Heart left ventricle (tissue), 13 donors: ENCODE measurements at regions not wholly inside any gene's neighbourhood (a gene's known extent, or its start where the extent isn't known, plus 50 kb on each side); places are given as distances from the start of the nearest gene placed in this dataset.
"Not testable (repeated sequence)": the region's sequence is repeated elsewhere in the genome, so short reads cannot be mapped to it uniquely, and the experiment has no call there.

ENCODE experiments used
- POLR2A ChIP-seq, 2 donors: fragments of 450-650 bp; IDR thresholded peaks; one replicate each; pipeline ENCODE4 v1.6.1; 2017; ENCODE audit warnings: antibody characterized with exemption in 2 of 2, mild to moderate bottlenecking in 2 of 2, moderate library complexity in 2 of 2
- TF ChIP-seq, protein P1 (sequence below), 12 donors: fragments of 200-600 bp; sonication (generic) in 4 of 12; IDR thresholded peaks; one replicate each; pipeline versions ENCODE4 v1.5.0 to v1.8.0; 2018 to 2022; ENCODE audit warnings: antibody characterized with exemption in 12 of 12, mild to moderate bottlenecking in 5 of 12
- donor health status: ischemic (EF 13 %, LVEDD 7.1; RV severe dilation, severe dysfunction).
- donor health status: DM: no; HTN: yes; CAD: no.
- donor health status: DM: no; HTN: no; CAD: no.
- donor health status: ischemic (EF 25% LVEDD 6.9; RV normal size, moderate dysfunction).
- donor health status: ischemic (EF 25% LVEDD 5.7; RV mildly dilated, moderate dysfunction).
- donor health status: ischemic (EF 35%, LVEDD 5.7; RV mildly dilated, moderate dysfunction).
- donor health status: nonischemic (EF 11% LVEDD 7.7; RV severe dilation, severe dysfunction).
- donor health status: DM: yes; HTN: yes; CAD: no.
- donor health status: PGD.
- donor health status: ischemic (EF 29% LVEDD 5.4; RV normal size, mild dysfunction).
- donor health status: nonischemic (EF 23%, LVEDD 6.1; RV moderate dilation, normal function).

DNA sequence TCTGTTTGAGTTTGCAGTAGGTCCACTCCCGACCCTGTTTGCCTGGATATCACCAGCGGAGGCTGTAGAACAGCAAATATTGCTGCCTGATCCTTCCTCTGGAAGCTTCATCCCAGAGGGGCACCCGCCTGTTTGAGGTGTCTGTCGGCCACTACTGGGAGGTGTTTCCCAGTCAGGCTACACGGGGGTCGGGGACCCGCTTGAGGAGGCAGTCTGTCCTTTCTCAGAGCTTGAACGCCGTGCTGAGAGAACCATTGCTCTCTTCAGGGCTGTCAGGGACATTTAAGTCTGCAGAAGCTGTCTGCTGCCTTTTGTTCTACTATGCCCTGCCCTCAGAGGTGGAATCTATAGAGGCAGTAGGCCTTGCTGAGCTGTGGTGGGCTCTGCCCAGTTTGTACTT, 422.3 kb downstream of the CCDC85A start:
- TF ChIP-seq POLR2A (IDR thresholded peaks at IDR 0.05), result not testable (repeated sequence)
- TF ChIP-seq, protein P1, sequence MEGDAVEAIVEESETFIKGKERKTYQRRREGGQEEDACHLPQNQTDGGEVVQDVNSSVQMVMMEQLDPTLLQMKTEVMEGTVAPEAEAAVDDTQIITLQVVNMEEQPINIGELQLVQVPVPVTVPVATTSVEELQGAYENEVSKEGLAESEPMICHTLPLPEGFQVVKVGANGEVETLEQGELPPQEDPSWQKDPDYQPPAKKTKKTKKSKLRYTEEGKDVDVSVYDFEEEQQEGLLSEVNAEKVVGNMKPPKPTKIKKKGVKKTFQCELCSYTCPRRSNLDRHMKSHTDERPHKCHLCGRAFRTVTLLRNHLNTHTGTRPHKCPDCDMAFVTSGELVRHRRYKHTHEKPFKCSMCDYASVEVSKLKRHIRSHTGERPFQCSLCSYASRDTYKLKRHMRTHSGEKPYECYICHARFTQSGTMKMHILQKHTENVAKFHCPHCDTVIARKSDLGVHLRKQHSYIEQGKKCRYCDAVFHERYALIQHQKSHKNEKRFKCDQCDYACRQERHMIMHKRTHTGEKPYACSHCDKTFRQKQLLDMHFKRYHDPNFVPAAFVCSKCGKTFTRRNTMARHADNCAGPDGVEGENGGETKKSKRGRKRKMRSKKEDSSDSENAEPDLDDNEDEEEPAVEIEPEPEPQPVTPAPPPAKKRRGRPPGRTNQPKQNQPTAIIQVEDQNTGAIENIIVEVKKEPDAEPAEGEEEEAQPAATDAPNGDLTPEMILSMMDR (IDR thresholded peaks at IDR 0.05), result not testable (repeated sequence)
